Colonic mucosa (tissue), 4 donors: ENCODE measurements at regions not wholly inside any gene's neighbourhood (a gene's known extent, or its start where the extent isn't known, plus 50 kb on each side); places are given as distances from the start of the nearest gene placed in this dataset.

Experiments
- DNase-seq: peaks from one replicate; pipeline ENCODE4 v3.0.0-alpha.2; 2020
- H3K27ac ChIP-seq: fragments of 200-600 bp; one replicate; pipeline ENCODE4 v1.8.0; 2021
- H3K27me3 ChIP-seq: fragments of 200-600 bp; one replicate; pipeline ENCODE4 v1.8.0; 2021
- H3K36me3 ChIP-seq: fragments of 200-600 bp; one replicate; pipeline ENCODE4 v1.8.0; 2021
- H3K4me1 ChIP-seq: fragments of 200-600 bp; one replicate; pipeline ENCODE4 v1.8.0; 2021; ENCODE audit warnings: mild to moderate bottlenecking
- H3K4me3 ChIP-seq: fragments of 200-600 bp; one replicate; pipeline ENCODE4 v1.8.0; 2021
- H3K9ac ChIP-seq, 2 donors: one replicate each; pipeline ENCODE4 v1.7.0; 2013; ENCODE audit warnings: control low read depth in 2 of 2, low read depth in 2 of 2, low read length in 2 of 2
- H3K9me3 ChIP-seq: fragments of 200-600 bp; one replicate; pipeline ENCODE4 v1.8.0; 2021
- CTCF ChIP-seq: fragments of 200-600 bp; IDR thresholded peaks from one replicate; pipeline ENCODE4 v1.8.0; 2022; ENCODE audit warnings: antibody characterized with exemption, mild to moderate bottlenecking
- intact Hi-C: fragments of 100-400 bp; cut with DNase I; formaldehyde crosslinking; loops from one replicate; pipeline ENCODE4 v1.14.1; 2022
- donor health status: healthy.
- donor health status: DM: no; HTN: no; CAD: no.
- donor health status: DM: no; HTN: no; CAD: no.

DNA sequence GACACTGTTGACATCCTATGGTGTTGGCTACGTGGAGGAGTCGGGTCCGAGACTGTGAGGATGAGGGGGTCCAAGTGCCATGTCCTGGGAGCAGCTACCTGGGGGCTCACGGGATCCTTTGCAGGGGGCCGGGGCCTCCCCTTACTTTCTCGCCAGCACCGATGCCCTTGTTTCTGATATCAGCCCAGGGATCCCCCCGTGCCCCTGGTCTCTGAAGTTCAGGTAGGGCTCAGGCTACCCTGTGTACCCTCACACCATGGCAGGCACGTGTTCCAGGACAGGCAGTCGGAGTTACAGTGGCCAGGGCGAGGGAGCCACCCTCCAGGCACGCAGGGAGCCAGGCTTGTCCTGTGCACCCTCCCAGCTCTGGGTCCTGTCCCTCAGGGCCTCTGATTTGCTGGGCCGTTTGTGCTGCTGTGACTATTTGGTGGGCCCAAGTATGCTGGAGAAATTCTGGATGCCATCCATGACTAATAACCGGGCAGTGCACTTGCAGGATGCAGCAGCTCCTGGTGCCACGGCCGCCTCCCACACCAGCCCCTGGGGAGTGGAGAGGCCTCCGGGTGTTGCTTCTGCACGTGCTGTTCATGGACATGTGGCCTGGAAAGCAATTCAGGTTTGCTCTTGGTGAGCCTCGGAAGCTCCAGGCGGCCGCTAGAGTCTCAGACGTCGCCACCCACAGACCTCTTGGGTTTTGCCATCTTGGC lies 93.1 kb upstream of the SFSWAP start:
- no peak overlapping the region for H3K4me3 ChIP-seq
- no peaks in the 10 kb centered on the region for H3K9me3 ChIP-seq
- no peak overlapping the region for H3K27ac ChIP-seq
- no peaks in the 10 kb centered on the region for H3K27me3 ChIP-seq
- no peak overlapping the region for H3K9ac ChIP-seq
- intact Hi-C loops: no loop called here
- no peak for TF ChIP-seq CTCF
- DNase-seq: no peak
- H3K36me3 ChIP-seq: no peaks in the 10 kb centered on the region
- H3K4me1 ChIP-seq: no peaks in the 10 kb centered on the region

GRCh38 chr12:131618303-131618658 lies 92.6 kb upstream of the SFSWAP start:
- TF ChIP-seq CTCF: no peak
- intact Hi-C loops: no loop called here
- DNase-seq: no peak
- Histone ChIP-seq H3K9ac (no peak overlapping the region), H3K4me1 (no peaks in the 10 kb centered on the region), H3K9me3 (no peaks in the 10 kb centered on the region), H3K36me3 (no peaks in the 10 kb centered on the region), H3K27ac (no peak overlapping the region), H3K27me3 (no peaks in the 10 kb centered on the region), H3K4me3 (no peak overlapping the region)

DNA sequence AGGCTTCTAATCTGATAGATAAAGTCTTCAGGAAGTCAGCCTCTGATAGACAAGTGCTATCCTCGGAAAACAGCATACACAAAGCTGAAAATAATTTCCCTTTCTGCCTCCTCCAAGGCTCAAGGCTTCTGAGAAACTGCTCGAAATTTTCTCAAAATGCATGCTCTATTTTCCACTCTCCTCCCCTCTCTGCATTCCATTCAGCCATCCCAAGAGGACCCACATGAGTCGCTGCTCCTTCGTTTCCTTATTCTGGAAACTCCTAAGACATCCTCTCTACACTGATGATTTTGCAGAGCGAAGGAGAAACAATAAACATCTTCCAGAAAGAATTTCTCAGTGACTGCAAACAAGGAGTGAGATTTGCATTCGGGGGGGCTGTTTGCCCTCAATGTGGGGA lies 92.2 kb upstream of the SFSWAP start:
- no peaks in the 10 kb centered on the region for H3K4me1 ChIP-seq
- no peaks in the 10 kb centered on the region for H3K9me3 ChIP-seq
- H3K36me3 ChIP-seq: no peaks in the 10 kb centered on the region
- no peak overlapping the region for H3K9ac ChIP-seq
- intact Hi-C loops: no loop called here
- H3K27ac ChIP-seq: no peak overlapping the region
- H3K4me3 ChIP-seq: no peak overlapping the region
- no peak for DNase-seq
- no peaks in the 10 kb centered on the region for H3K27me3 ChIP-seq
- TF ChIP-seq CTCF: no peak

- Histone ChIP-seq H3K9me3 (no peaks in the 10 kb centered on the region), H3K36me3 (no peaks in the 10 kb centered on the region), H3K27ac (no peak overlapping the region), H3K9ac (no peak overlapping the region), H3K27me3 (no peaks in the 10 kb centered on the region), H3K4me1 (no peaks in the 10 kb centered on the region), H3K4me3 (no peak overlapping the region)
- intact Hi-C loops: no loop called here
- DNase-seq: no peak
- no peak for TF ChIP-seq CTCF
Observed at GRCh38 chr12:131619106-131619642, 91.7 kb upstream of the SFSWAP start.

DNA sequence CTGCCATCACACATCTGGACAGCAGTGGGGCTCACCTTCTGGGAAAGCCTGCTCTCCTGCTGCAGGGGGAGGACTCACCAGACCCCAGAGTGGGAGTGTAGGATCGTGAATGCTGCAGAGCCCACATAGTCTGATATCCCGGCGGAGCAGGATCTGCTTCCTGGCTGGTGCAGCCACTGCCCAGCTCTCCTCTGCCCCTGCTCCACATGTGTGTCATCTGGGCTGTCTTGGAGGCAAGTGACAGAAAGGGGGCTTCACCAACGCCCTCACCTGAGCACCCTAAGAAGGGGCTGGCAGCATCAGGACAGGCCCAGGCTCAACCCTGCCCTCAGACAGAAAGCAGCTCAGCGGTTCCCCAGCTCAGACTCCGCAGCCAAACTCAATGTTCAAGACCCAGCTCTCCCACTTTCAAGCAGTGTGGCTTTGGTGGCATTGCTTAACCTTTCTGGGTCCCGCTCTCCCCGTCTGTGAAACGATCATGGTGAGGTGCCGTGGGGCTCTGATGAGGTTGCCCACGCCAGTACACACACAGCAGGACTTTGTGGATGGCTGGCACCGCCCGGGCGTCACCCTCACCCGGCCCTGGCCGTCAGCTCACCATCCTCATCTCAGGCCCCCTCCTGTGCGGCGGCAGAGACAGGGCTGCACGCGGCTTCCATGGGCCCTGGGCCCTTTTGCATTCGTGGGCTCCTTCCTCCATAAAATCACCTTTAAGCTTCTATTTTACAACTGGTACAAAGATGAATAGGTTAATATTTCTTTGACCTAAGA lies 91.0 kb upstream of the SFSWAP start:
- H3K9me3 ChIP-seq: no peaks in the 10 kb centered on the region
- no peaks in the 10 kb centered on the region for H3K27me3 ChIP-seq
- H3K4me3 ChIP-seq: no peak overlapping the region
- H3K9ac ChIP-seq: no peak overlapping the region
- no peak overlapping the region for H3K27ac ChIP-seq
- no peaks in the 10 kb centered on the region for H3K4me1 ChIP-seq
- TF ChIP-seq CTCF: no peak
- intact Hi-C loops: loop anchor here (5.0 kb wide), 1 partner anchor 278 kb away; no protein-coding TSS in a partner anchor
- no peak for DNase-seq
- H3K36me3 ChIP-seq: no peaks in the 10 kb centered on the region
